ENCODE measurements at regions not wholly inside any gene's neighbourhood (a gene's known extent, or its start where the extent isn't known, plus 50 kb on each side); places are given as distances from the start of the nearest gene placed in this dataset.

DNA sequence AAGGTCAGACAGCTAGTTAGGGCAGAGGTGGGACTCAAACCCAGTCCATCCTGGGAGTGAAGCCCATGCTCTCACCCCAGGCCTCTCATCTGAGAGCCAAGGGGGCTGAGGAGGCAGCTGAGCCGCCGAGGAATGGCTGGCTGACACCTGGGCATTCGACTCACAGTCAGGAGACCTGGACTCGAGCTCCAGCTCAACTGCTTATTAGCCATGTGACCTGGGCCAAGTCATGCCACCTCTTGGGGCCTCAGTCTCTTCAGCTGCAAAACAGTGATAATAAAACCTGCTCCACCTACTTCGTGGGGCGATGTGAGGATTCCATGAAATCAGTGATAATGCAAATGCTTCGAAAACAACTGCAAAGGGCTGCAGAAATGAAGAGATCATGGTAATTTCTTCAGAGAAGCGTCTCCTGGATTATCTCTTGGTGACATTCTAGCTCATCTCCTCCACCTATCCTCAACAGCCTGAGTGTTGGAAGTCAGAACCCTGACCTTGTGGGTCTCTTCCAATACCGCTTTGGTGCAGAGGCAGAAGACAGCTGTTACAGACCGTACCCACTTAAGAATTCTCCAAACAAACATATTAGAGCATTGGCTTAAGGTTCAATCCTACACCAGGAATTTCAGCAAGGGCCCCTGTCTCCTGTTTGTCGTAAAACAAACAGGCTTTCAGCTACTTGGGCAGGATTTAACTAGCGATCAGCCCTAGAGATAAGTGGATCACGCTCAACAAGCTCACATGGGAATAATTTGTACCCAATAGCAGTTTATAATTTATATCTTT, 60.0 kb upstream of the PIM1 start:
- TF ChIP-seq POLR2A (IDR thresholded peaks at IDR 0.05) (no peak), POLR2AphosphoS5 (IDR thresholded peaks at IDR 0.05) (no peak)
